HEK293 (cell line): ENCODE measurements at regions not wholly inside any gene's neighbourhood (a gene's known extent, or its start where the extent isn't known, plus 50 kb on each side); places are given as distances from the start of the nearest gene placed in this dataset.

Experiments used
- CTCF ChIP-seq: fragments of 450-650 bp; formaldehyde crosslinking; IDR thresholded peaks from 2 replicates; pipeline ENCODE4 v1.5.1; 2016; ENCODE audit warnings: missing biosample characterization, missing genetic modification characterization
- TCF7L2 ChIP-seq: IDR thresholded peaks from 2 replicates; pipeline ENCODE4 v1.6.1; 2011; ENCODE audit warnings: low read depth, mild to moderate bottlenecking, inconsistent platforms, low read length, moderate library complexity, borderline replicate concordance
- WT1 ChIP-seq: fragments of 450-650 bp; formaldehyde crosslinking; IDR thresholded peaks from 2 replicates; pipeline ENCODE4 v1.5.1; 2016; ENCODE audit warnings: missing biosample characterization, missing genetic modification characterization
- ZBTB7A ChIP-seq: fragments of 450-650 bp; formaldehyde crosslinking; IDR thresholded peaks from 2 replicates; pipeline ENCODE4 v1.5.1; 2016; ENCODE audit warnings: low read depth, missing biosample characterization, missing genetic modification characterization
- ZBTB8A ChIP-seq: fragments of 450-650 bp; formaldehyde crosslinking; IDR thresholded peaks from 2 replicates; pipeline ENCODE4 v1.5.1; 2016; ENCODE audit warnings: missing biosample characterization, missing genetic modification characterization
- ZFP3 ChIP-seq: fragments of 450-650 bp; formaldehyde crosslinking; IDR thresholded peaks from 2 replicates; pipeline ENCODE4 v1.5.1; 2016; ENCODE audit warnings: low read depth, missing biosample characterization, missing genetic modification characterization
- ZNF138 ChIP-seq: fragments of 450-650 bp; formaldehyde crosslinking; IDR thresholded peaks from 2 replicates; pipeline ENCODE4 v1.5.1; 2016; ENCODE audit warnings: missing biosample characterization, missing genetic modification characterization, borderline replicate concordance
- ZNF24 ChIP-seq: fragments of 450-650 bp; formaldehyde crosslinking; IDR thresholded peaks from 2 replicates; pipeline ENCODE4 v1.5.1; 2016; ENCODE audit warnings: missing biosample characterization, missing genetic modification characterization
- ZNF274 ChIP-seq, 2 experiments: fragments of 200-500 bp in 1 of 2; fragments of 450-650 bp in 1 of 2; sonication (Bioruptor generic) in 1 of 2; formaldehyde crosslinking in 1 of 2; IDR thresholded peaks; 2 replicates each; pipeline versions ENCODE4 v1.5.1 to v1.6.1; 2014 to 2016; ENCODE audit warnings: borderline replicate concordance in 1 of 2, inconsistent platforms in 1 of 2, low read length in 1 of 2, missing biosample characterization in 1 of 2, missing genetic modification characterization in 1 of 2
- ZNF280D ChIP-seq: fragments of 450-650 bp; formaldehyde crosslinking; IDR thresholded peaks from 2 replicates; pipeline ENCODE4 v1.5.1; 2016; ENCODE audit warnings: missing biosample characterization, missing genetic modification characterization
- ZNF707 ChIP-seq: fragments of 450-650 bp; formaldehyde crosslinking; IDR thresholded peaks from 2 replicates; pipeline ENCODE4 v1.5.1; 2016; ENCODE audit warnings: missing biosample characterization, missing genetic modification characterization

- TF ChIP-seq CTCF (tag by site-specific recombination) (no peak), ZFP3 (no peak), ZBTB8A (tag by site-specific recombination) (no peak), WT1 (tag by site-specific recombination) (no peak), TCF7L2 (no peak), ZNF274 (IDR thresholded peaks at IDR 0.05; ENCODE audit: low read length) (no peak), ZNF274 (tag by site-specific recombination; IDR thresholded peaks at IDR 0.05; ENCODE audit: borderline replicate concordance) (no peak), ZNF707 (no peak), ZNF280D (tag by site-specific recombination) (no peak), ZBTB7A (no peak), ZNF24 (tag by site-specific recombination) (no peak), ZNF138 (tag by site-specific recombination) (no peak)
These were observed 113.8 kb upstream of the EPHA6 start for GRCh38 chr3:96700322-96701315.
